ENCODE measurements at regions not wholly inside any gene's neighbourhood (a gene's known extent, or its start where the extent isn't known, plus 50 kb on each side); places are given as distances from the start of the nearest gene placed in this dataset.

- TF ChIP-seq CTCF (IDR thresholded peaks at IDR 0.05) (no peak), POLR2A (IDR thresholded peaks at IDR 0.05) (no peak)
Measured at GRCh38 chr12:92421042-92421441, 275.4 kb upstream of the BTG1 start.

All from thyroid gland (tissue), 4 donors.